HCT116 (cell line): ENCODE measurements at regions not wholly inside any gene's neighbourhood (a gene's known extent, or its start where the extent isn't known, plus 50 kb on each side); places are given as distances from the start of the nearest gene placed in this dataset.

Source experiments
- ATAC-seq: fragments of 200-7000 bp; cut with Tn5 transposase; 2 replicates; pipeline ENCODE4 v1.9.1; 2020; ENCODE audit warnings: mild to moderate bottlenecking, moderate library complexity
- BruUV-seq: library from RNA; stranded (reverse); fragments of 400-500 nt; replicated peaks from 2 replicates; lab custom pipeline; 2021; lab: Mats Ljungman, UMichigan
- CTCF ChIA-PET: fragments of 300-600 bp; sonication (Branson Sonifier 250); formaldehyde crosslinking; loops from one replicate; lab custom pipeline; 2021; ENCODE audit warnings: antibody characterized with exemption; lab: Charles Lee
- POLR2A ChIA-PET: fragments of 300-600, 350-600 bp; sonication (Branson Sonifier 250); formaldehyde crosslinking; loops from one replicate; lab custom pipeline; 2021; ENCODE audit warnings: antibody characterized with exemption; lab: Charles Lee
- RAD21 ChIA-PET, 2 experiments: fragments of 300-600 bp; sonication (Branson Sonifier 250); formaldehyde crosslinking; loops; one replicate each; lab custom pipeline; 2023; ENCODE audit warnings: low total read pairs in 2 of 2; ENCODE audit not compliant: uncharacterized antibody in 2 of 2, unreplicated experiment in 2 of 2, low non-redundant PET in 1 of 2; lab: Charles Lee
- DNase-seq: peaks from one replicate; pipeline ENCODE4 v3.0.0-alpha.2; 2010; ENCODE audit warnings: low read depth, low spot score
- H2AFZ ChIP-seq: fragments of 200-600 bp; shearing (Covaris generic), sonication (generic); 2 replicates; pipeline ENCODE4 v1.6.1; 2017; ENCODE audit warnings: low read depth, mixed run types, mixed read lengths, antibody characterized with exemption, low read length; ENCODE audit not compliant: poor library complexity, severe bottlenecking
- H3K27ac ChIP-seq: 2 replicates; pipeline ENCODE4 v1.5.1; 2012; ENCODE audit warnings: low read depth, low read length
- H3K27me3 ChIP-seq: fragments of 200-600 bp; sonication (generic); 2 replicates; pipeline ENCODE4 v1.6.1; 2016; ENCODE audit warnings: mixed run types, low read length, mixed read lengths; ENCODE audit not compliant: insufficient read depth
- H3K36me3 ChIP-seq, 2 experiments: fragments of 200-500 bp in 1 of 2; fragments of 200-600 bp in 1 of 2; sonication (Bioruptor generic) in 1 of 2; sonication (generic) in 1 of 2; 2 replicates each; pipeline versions ENCODE4 v1.5.1 to v1.6.1; 2014 to 2016; ENCODE audit warnings: low read length in 2 of 2, inconsistent platforms in 1 of 2, mixed read lengths in 1 of 2, mixed run types in 1 of 2; ENCODE audit not compliant: insufficient read depth in 2 of 2, control insufficient read depth in 1 of 2
- H3K4me1 ChIP-seq, 2 experiments: fragments of 200-600 bp in 1 of 2; sonication (generic) in 1 of 2; 2 replicates each; pipeline versions ENCODE4 v1.5.1 to v1.6.1; 2012 to 2017; ENCODE audit warnings: low read length in 2 of 2, inconsistent platforms in 1 of 2, mild to moderate bottlenecking in 1 of 2, mixed read lengths in 1 of 2, mixed run types in 1 of 2, moderate library complexity in 1 of 2; ENCODE audit not compliant: insufficient read depth in 2 of 2, control insufficient read depth in 1 of 2
- H3K4me2 ChIP-seq: fragments of 200-600 bp; sonication (generic); 2 replicates; pipeline ENCODE4 v1.6.1; 2017; ENCODE audit warnings: mixed run types, low read length, mixed read lengths
- H3K4me3 ChIP-seq, 2 experiments: fragments of 200-600 bp in 1 of 2; sonication (generic) in 1 of 2; replicated peaks in 1 of 2; 2 replicates each; pipeline ENCODE4 v1.5.1; 2011 to 2016; ENCODE audit warnings: low read length in 2 of 2, control low read depth in 1 of 2, low read depth in 1 of 2, mild to moderate bottlenecking in 1 of 2, mixed read lengths in 1 of 2, mixed run types in 1 of 2
- H3K79me2 ChIP-seq: fragments of 200-600 bp; sonication (generic); 2 replicates; pipeline ENCODE4 v1.6.1; 2017; ENCODE audit warnings: mild to moderate bottlenecking, mixed run types, low read length, moderate library complexity, mixed read lengths; ENCODE audit not compliant: insufficient read depth
- H3K9ac ChIP-seq: fragments of 200-600 bp; sonication (generic); 2 replicates; pipeline ENCODE4 v1.6.1; 2016; ENCODE audit warnings: low read length, mixed read lengths
- H3K9me2 ChIP-seq: fragments of 200-600 bp; sonication (generic), shearing (Covaris generic); 2 replicates; pipeline ENCODE4 v1.6.1; 2017; ENCODE audit warnings: mixed run types, mild to moderate bottlenecking, moderate library complexity; ENCODE audit not compliant: insufficient read depth
- H3K9me3 ChIP-seq, 2 experiments: fragments of 200-500 bp in 1 of 2; fragments of 200-600 bp in 1 of 2; sonication (Bioruptor generic) in 1 of 2; sonication (generic) in 1 of 2; 2 replicates each; pipeline ENCODE4 v1.6.1; 2014 to 2017; ENCODE audit warnings: low read length in 2 of 2, mixed read lengths in 2 of 2, inconsistent platforms in 1 of 2, low read depth in 1 of 2, mild to moderate bottlenecking in 1 of 2, mixed run types in 1 of 2, moderate library complexity in 1 of 2; ENCODE audit not compliant: control insufficient read depth in 1 of 2, insufficient read depth in 1 of 2
- H4K20me1 ChIP-seq: fragments of 200-600 bp; sonication (generic), shearing (Covaris generic); 2 replicates; pipeline ENCODE4 v1.6.1; 2017; ENCODE audit warnings: mixed run types, mild to moderate bottlenecking, moderate library complexity; ENCODE audit not compliant: insufficient read depth
- EZH2 ChIP-seq: fragments of 200-600 bp; sonication (generic); IDR thresholded peaks from 2 replicates; pipeline ENCODE4 v1.6.1; 2017; ENCODE audit warnings: antibody characterized with exemption, mixed run types
- EZH2phosphoT487 ChIP-seq: fragments of 200-600 bp; IDR thresholded peaks from 2 replicates; pipeline ENCODE4 v1.6.1; 2018; ENCODE audit warnings: antibody characterized with exemption, borderline replicate concordance
- RAD21 ChIP-seq: IDR thresholded peaks from 2 replicates; pipeline ENCODE4 v1.6.1; 2012; ENCODE audit warnings: low read depth, mild to moderate bottlenecking
- SRF ChIP-seq: IDR thresholded peaks from 2 replicates; pipeline ENCODE4 v1.6.1; 2012; ENCODE audit warnings: low read depth
- TCF7L2 ChIP-seq: IDR thresholded peaks from 2 replicates; pipeline ENCODE4 v1.7.0; 2011; ENCODE audit warnings: borderline replicate concordance, inconsistent platforms; ENCODE audit not compliant: insufficient read depth, insufficient read length; ENCODE audit errors: extremely low read depth
- ZNF274 ChIP-seq: fragments of 200-500 bp; sonication (Bioruptor generic); IDR thresholded peaks from 2 replicates; pipeline ENCODE4 v1.6.1; 2014; ENCODE audit warnings: mild to moderate bottlenecking, low read depth, low read length, inconsistent platforms
- intact Hi-C: fragments of 100-400 bp; cut with micrococcal nuclease; formaldehyde crosslinking; loops from 2 replicates; pipeline ENCODE4 v1.10.0; 2022
- TF ChIP-seq, protein P1 (sequence below): IDR thresholded peaks from 2 replicates; pipeline ENCODE4 v1.6.1; 2012; ENCODE audit warnings: low read depth
- TF ChIP-seq, protein P2 (sequence below): IDR thresholded peaks from 2 replicates; pipeline ENCODE4 v1.6.1; 2012

DNA sequence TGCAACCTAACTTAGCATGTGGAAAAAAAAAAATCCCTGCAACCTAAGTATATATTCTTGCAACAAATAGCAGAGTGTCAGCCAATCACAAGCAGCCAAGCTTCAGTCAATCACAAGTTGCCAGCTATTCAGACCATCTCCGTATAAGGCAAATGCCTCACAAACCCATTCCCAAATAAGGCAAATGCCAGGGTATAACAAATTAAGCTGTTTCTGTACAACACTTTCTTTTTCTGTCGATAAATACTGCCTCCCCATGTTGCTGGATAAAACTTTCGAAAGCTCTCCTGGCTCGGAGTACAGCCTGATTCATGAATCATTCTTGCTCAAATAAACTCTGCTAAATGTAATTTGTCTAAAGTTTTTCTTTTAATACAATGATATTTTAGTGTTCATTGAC is 460.7 kb upstream of the SMIM31 start:
- no TSS peak for BruUV-seq
- ChIA-PET RAD21 (no interaction called here), CTCF (no interaction called here), POLR2A (no interaction called here)
- TF ChIP-seq RAD21, result no peak
- TF ChIP-seq ZNF274, result no peak
- TF ChIP-seq EZH2phosphoT487, result no peak
- peak; percentile 61 for TF ChIP-seq SRF
- no peak for TF ChIP-seq TCF7L2
- TF ChIP-seq, protein P1, sequence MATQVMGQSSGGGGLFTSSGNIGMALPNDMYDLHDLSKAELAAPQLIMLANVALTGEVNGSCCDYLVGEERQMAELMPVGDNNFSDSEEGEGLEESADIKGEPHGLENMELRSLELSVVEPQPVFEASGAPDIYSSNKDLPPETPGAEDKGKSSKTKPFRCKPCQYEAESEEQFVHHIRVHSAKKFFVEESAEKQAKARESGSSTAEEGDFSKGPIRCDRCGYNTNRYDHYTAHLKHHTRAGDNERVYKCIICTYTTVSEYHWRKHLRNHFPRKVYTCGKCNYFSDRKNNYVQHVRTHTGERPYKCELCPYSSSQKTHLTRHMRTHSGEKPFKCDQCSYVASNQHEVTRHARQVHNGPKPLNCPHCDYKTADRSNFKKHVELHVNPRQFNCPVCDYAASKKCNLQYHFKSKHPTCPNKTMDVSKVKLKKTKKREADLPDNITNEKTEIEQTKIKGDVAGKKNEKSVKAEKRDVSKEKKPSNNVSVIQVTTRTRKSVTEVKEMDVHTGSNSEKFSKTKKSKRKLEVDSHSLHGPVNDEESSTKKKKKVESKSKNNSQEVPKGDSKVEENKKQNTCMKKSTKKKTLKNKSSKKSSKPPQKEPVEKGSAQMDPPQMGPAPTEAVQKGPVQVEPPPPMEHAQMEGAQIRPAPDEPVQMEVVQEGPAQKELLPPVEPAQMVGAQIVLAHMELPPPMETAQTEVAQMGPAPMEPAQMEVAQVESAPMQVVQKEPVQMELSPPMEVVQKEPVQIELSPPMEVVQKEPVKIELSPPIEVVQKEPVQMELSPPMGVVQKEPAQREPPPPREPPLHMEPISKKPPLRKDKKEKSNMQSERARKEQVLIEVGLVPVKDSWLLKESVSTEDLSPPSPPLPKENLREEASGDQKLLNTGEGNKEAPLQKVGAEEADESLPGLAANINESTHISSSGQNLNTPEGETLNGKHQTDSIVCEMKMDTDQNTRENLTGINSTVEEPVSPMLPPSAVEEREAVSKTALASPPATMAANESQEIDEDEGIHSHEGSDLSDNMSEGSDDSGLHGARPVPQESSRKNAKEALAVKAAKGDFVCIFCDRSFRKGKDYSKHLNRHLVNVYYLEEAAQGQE, result no peak
- TF ChIP-seq, protein P2, sequence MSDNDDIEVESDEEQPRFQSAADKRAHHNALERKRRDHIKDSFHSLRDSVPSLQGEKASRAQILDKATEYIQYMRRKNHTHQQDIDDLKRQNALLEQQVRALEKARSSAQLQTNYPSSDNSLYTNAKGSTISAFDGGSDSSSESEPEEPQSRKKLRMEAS, result no peak
- TF ChIP-seq EZH2, result no peak
- no peaks in the 10 kb centered on the region for H4K20me1 ChIP-seq
- no peaks in the 10 kb centered on the region for H3K27me3 ChIP-seq
- no peak overlapping the region for H3K4me2 ChIP-seq
- no peaks in the 10 kb centered on the region for H3K9me3 ChIP-seq
- ATAC-seq (no peak), DNase-seq (no peak)
- H2AFZ ChIP-seq, result no peak overlapping the region
- H3K79me2 ChIP-seq, result no peaks in the 10 kb centered on the region
- no peak overlapping the region for H3K9ac ChIP-seq
- H3K4me3 ChIP-seq, result no peak overlapping the region
- no peak overlapping the region for H3K27ac ChIP-seq
- no peaks in the 10 kb centered on the region for H3K36me3 ChIP-seq
- no peaks in the 10 kb centered on the region for H3K4me1 ChIP-seq
- intact Hi-C loops, result no loop called here
- H3K9me2 ChIP-seq, result no peaks in the 10 kb centered on the region; the same call in 1 of the 2 replicates
